NCI-H2196 treated with DMSO at 0.1 percent for 48 hours (cell line): ENCODE measurements at regions not wholly inside any gene's neighbourhood (a gene's known extent, or its start where the extent isn't known, plus 50 kb on each side); places are given as distances from the start of the nearest gene placed in this dataset.

Source experiments
- DNase-seq: peaks from one replicate; lab custom pipeline; 2025; ENCODE audit not compliant: unreplicated experiment; lab: John Stamatoyannopoulos, UW

GRCh38 chr14:28707814-28708213, 58.8 kb upstream of the FOXG1 start:
- no peak for DNase-seq

- no peak for DNase-seq
Observed at GRCh38 chr14:28709571-28710305, 56.8 kb upstream of the FOXG1 start.
